Upper lobe of left lung (tissue), 4 donors: ENCODE measurements at regions not wholly inside any gene's neighbourhood (a gene's known extent, or its start where the extent isn't known, plus 50 kb on each side); places are given as distances from the start of the nearest gene placed in this dataset.

Experiments
- EP300 ChIP-seq, 4 donors: sonication (generic); formaldehyde crosslinking; IDR thresholded peaks; one replicate each; pipeline ENCODE4 v1.5.1; 2017; ENCODE audit warnings: antibody characterized with exemption in 4 of 4, control low read depth in 2 of 4
- POLR2A ChIP-seq, 4 donors: fragments of 450-650 bp; IDR thresholded peaks; one replicate each; pipeline ENCODE4 v1.5.1; 2016 to 2017; ENCODE audit warnings: antibody characterized with exemption in 4 of 4, mild to moderate bottlenecking in 2 of 4
- TF ChIP-seq, protein P1 (sequence below), 6 experiments: fragments of 450-650 bp in 4 of 6; fragments of 200-600 bp in 2 of 6; sonication (generic) in 2 of 6; IDR thresholded peaks; one replicate each; pipeline ENCODE4 v1.5.1; 2016 to 2019; ENCODE audit warnings: antibody characterized with exemption in 6 of 6

DNA sequence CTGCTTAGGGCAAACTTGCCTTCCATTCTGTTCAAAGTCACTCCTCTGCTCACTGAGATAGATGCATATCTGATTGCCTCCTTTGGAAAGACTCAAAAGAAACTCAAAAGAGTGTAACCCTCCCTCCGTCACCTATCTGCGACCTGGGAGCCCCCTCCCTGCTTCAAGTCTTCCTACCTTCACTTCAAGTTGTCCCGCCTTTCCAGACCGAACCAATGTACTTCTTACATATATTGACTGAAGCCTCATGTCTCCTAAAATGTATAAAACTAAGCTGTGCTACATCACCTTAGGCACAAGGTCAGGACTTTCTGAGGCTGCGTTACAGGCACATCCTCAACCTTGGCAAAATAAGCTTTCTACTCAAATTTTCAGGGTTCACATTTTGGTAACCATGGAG, 77.4 kb upstream of the C1GALT1 start:
- TF ChIP-seq, protein P1, sequence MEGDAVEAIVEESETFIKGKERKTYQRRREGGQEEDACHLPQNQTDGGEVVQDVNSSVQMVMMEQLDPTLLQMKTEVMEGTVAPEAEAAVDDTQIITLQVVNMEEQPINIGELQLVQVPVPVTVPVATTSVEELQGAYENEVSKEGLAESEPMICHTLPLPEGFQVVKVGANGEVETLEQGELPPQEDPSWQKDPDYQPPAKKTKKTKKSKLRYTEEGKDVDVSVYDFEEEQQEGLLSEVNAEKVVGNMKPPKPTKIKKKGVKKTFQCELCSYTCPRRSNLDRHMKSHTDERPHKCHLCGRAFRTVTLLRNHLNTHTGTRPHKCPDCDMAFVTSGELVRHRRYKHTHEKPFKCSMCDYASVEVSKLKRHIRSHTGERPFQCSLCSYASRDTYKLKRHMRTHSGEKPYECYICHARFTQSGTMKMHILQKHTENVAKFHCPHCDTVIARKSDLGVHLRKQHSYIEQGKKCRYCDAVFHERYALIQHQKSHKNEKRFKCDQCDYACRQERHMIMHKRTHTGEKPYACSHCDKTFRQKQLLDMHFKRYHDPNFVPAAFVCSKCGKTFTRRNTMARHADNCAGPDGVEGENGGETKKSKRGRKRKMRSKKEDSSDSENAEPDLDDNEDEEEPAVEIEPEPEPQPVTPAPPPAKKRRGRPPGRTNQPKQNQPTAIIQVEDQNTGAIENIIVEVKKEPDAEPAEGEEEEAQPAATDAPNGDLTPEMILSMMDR (IDR thresholded peaks at IDR 0.05) = no peak
- TF ChIP-seq EP300 (IDR thresholded peaks at IDR 0.05) (no peak), POLR2A (IDR thresholded peaks at IDR 0.05) (no peak)
